ENCODE measurements at regions not wholly inside any gene's neighbourhood (a gene's known extent, or its start where the extent isn't known, plus 50 kb on each side); places are given as distances from the start of the nearest gene placed in this dataset.

GRCh38 chr2:60400462-60401246 lies 152.8 kb downstream of the BCL11A start:
- FAIRE-seq = no peak

- no peak for FAIRE-seq
Measured at GRCh38 chr2:60394463-60394862, 159.0 kb downstream of the BCL11A start.

- FAIRE-seq = no peak
Measured at GRCh38 chr2:60391649-60392375, 161.6 kb downstream of the BCL11A start.

- no peak for FAIRE-seq
Measured at GRCh38 chr2:60391230-60391629, 162.2 kb downstream of the BCL11A start.

- no peak for FAIRE-seq
Measured at GRCh38 chr2:60386436-60386835, 167.0 kb downstream of the BCL11A start.

GRCh38 chr2:60385648-60386047 lies 167.8 kb downstream of the BCL11A start:
- no peak for FAIRE-seq

GRCh38 chr2:60383401-60384143 lies 169.9 kb downstream of the BCL11A start:
- no peak for FAIRE-seq

GRCh38 chr2:60380411-60380810 lies 173.0 kb downstream of the BCL11A start:
- no peak for FAIRE-seq

GRCh38 chr2:60379684-60380083 lies 173.8 kb downstream of the BCL11A start:
- FAIRE-seq = no peak

- no peak for FAIRE-seq
Measured at GRCh38 chr2:60379216-60379615, 174.2 kb downstream of the BCL11A start.

- no peak for FAIRE-seq
Measured at GRCh38 chr2:60377825-60378224, 175.6 kb downstream of the BCL11A start.

GRCh38 chr2:60376252-60376651 lies 177.2 kb downstream of the BCL11A start:
- no peak for FAIRE-seq

GRCh38 chr2:60371681-60372080 lies 181.8 kb downstream of the BCL11A start:
- FAIRE-seq = no peak

- no peak for FAIRE-seq
Measured at GRCh38 chr2:60371219-60371618, 182.2 kb downstream of the BCL11A start.

GRCh38 chr2:60370814-60371213 lies 182.6 kb downstream of the BCL11A start:
- FAIRE-seq = no peak

GRCh38 chr2:60368456-60368855 lies 185.0 kb downstream of the BCL11A start:
- FAIRE-seq = no peak

GRCh38 chr2:60366135-60366712 lies 187.2 kb downstream of the BCL11A start:
- FAIRE-seq = no peak

- FAIRE-seq = no peak
Measured at GRCh38 chr2:60365556-60365955, 187.9 kb downstream of the BCL11A start.

GRCh38 chr2:60364491-60364890 lies 189.0 kb downstream of the BCL11A start:
- FAIRE-seq = no peak

- no peak for FAIRE-seq
Measured at GRCh38 chr2:60361498-60361897, 192.0 kb downstream of the BCL11A start.

GRCh38 chr2:60359569-60359968 lies 193.9 kb downstream of the BCL11A start:
- FAIRE-seq = no peak

GRCh38 chr2:60358476-60358875 lies 195.0 kb downstream of the BCL11A start:
- FAIRE-seq = no peak

GRCh38 chr2:60357996-60358395 lies 195.5 kb downstream of the BCL11A start:
- no peak for FAIRE-seq

Measured in TTC549 (cell line).